Hypothalamus (tissue), 51 donors: ENCODE measurements at regions not wholly inside any gene's neighbourhood (a gene's known extent, or its start where the extent isn't known, plus 50 kb on each side); places are given as distances from the start of the nearest gene placed in this dataset.

Source experiments
- DNase-seq, 51 donors: peaks; one replicate each; lab custom pipeline; 2025; lab: John Stamatoyannopoulos, UW

- no peak for DNase-seq
These were observed 78.4 kb upstream of the ITGA1 start for GRCh38 chr5:52709167-52709925.

GRCh38 chr5:52710310-52710971, 77.3 kb upstream of the ITGA1 start:
- no peak for DNase-seq

GRCh38 chr5:52710972-52711596, 76.6 kb upstream of the ITGA1 start:
- DNase-seq, result no peak

GRCh38 chr5:52712354-52712753, 75.4 kb upstream of the ITGA1 start:
- DNase-seq, result no peak

- DNase-seq, result no peak
These were observed 62.5 kb upstream of the ITGA1 start for GRCh38 chr5:52725065-52725746.

GRCh38 chr5:52725808-52726207, 61.9 kb upstream of the ITGA1 start:
- no peak for DNase-seq

GRCh38 chr5:52727020-52727419, 60.7 kb upstream of the ITGA1 start:
- no peak for DNase-seq

- no peak for DNase-seq
These were observed 60.1 kb upstream of the ITGA1 start for GRCh38 chr5:52727576-52727975.

- DNase-seq, result no peak
These were observed 59.5 kb upstream of the ITGA1 start for GRCh38 chr5:52728224-52728623.

- no peak for DNase-seq
These were observed 59.0 kb upstream of the ITGA1 start for GRCh38 chr5:52728686-52729085.

- no peak for DNase-seq
These were observed 56.3 kb upstream of the ITGA1 start for GRCh38 chr5:52731274-52732027.

- DNase-seq, result no peak
These were observed 53.2 kb upstream of the ITGA1 start for GRCh38 chr5:52734557-52734956.

GRCh38 chr5:52735139-52735538, 52.6 kb upstream of the ITGA1 start:
- DNase-seq, result no peak
